Vagina (tissue), 2 donors: ENCODE measurements at regions not wholly inside any gene's neighbourhood (a gene's known extent, or its start where the extent isn't known, plus 50 kb on each side); places are given as distances from the start of the nearest gene placed in this dataset.

Experiments used
- CTCF ChIP-seq, 3 experiments: fragments of 450-650 bp in 2 of 3; fragments of 200-600 bp in 1 of 3; sonication (generic) in 1 of 3; IDR thresholded peaks; one replicate each; pipeline ENCODE4 v1.5.1; 2017 to 2019; ENCODE audit warnings: antibody characterized with exemption in 3 of 3, mild to moderate bottlenecking in 2 of 3, moderate library complexity in 2 of 3
- POLR2A ChIP-seq, 2 donors: fragments of 450-650 bp; IDR thresholded peaks; one replicate each; pipeline ENCODE4 v1.6.1; 2017; ENCODE audit warnings: antibody characterized with exemption in 2 of 2, mild to moderate bottlenecking in 2 of 2, moderate library complexity in 2 of 2
- POLR2AphosphoS5 ChIP-seq, 2 donors: sonication (generic); formaldehyde crosslinking; IDR thresholded peaks; one replicate each; pipeline ENCODE4 v1.9.0; 2017; ENCODE audit warnings: antibody characterized with exemption in 2 of 2, mild to moderate bottlenecking in 2 of 2, low read depth in 1 of 2; ENCODE audit not compliant: insufficient read depth in 1 of 2

DNA sequence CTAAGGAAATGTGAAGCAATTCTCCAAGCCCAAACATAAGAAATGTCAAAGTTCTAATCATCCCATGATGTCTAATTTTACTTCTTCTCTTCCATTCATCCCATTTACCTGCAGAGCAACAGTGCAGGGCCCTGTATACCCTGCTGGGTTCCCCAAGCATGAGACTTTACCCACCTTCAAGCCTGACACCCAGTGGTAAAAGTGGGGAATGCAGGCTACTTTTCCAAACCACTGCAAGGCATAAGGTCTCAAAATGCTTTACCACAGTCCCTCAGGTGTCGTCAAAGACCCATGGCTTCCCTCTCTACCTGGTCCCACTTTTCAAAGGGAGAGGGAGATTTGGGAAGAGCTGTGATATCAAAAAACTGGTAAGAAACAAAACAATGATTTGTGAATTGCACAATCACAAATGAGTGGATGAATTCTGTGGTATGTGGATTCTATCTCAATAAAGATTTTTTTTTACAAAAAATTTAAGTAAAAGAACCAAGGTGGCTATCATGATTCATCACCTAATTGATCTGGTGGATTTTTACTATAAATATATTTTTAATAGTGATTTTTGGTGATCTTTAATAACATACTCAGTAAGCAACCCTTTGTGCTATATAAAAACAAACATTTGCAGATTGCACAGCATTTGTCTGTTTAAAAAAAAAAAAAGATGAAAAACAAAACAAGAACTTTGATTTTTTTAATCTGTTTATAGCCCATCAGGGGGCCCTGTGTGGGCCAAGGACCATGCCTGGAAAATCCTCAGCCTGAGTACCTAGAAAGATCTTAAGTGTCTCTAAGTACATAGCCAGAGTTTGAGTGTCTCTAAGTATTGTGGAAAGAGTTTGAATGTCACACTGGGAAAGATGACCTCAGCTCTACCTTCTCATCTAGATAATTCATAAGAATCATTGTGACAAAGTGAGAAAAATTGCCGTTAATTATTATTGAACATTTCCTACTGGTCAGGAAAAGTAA is 73.1 kb upstream of the GJB5 start:
- TF ChIP-seq CTCF (IDR thresholded peaks at IDR 0.05) (peak; percentile 11 to 30 (median 28)), POLR2A (IDR thresholded peaks at IDR 0.05) (no peak), POLR2AphosphoS5 (IDR thresholded peaks at IDR 0.05; ENCODE audit: insufficient read depth in 1 of 2, low read depth in 1 of 2) (no peak)
